Bronchial epithelial cell (primary cell): ENCODE measurements at regions not wholly inside any gene's neighbourhood (a gene's known extent, or its start where the extent isn't known, plus 50 kb on each side); places are given as distances from the start of the nearest gene placed in this dataset.

Source experiments
- DNase-seq: peaks from one replicate; pipeline ENCODE4 v3.0.0-alpha.2; 2010; ENCODE audit warnings: low read depth
- FAIRE-seq: peaks from 2 replicates; lab custom pipeline; 2011; peaks lifted over from hg19 to GRCh38; lab: Jason Lieb, UNC
- H3K27me3 ChIP-seq: 2 replicates; pipeline ENCODE4 v1.5.1; 2011; ENCODE audit warnings: low read length; ENCODE audit not compliant: control insufficient read depth, insufficient read depth
- H3K36me3 ChIP-seq: 2 replicates; pipeline ENCODE4 v1.5.1; 2011; ENCODE audit warnings: low read length; ENCODE audit not compliant: control insufficient read depth, insufficient read depth
- H3K4me3 ChIP-seq: 2 replicates; pipeline ENCODE4 v1.5.1; 2011; ENCODE audit warnings: mild to moderate bottlenecking, low read depth, low read length, control low read depth
- TF ChIP-seq, protein P1 (sequence below): IDR thresholded peaks from 2 replicates; pipeline ENCODE4 v1.5.1; 2011; ENCODE audit warnings: mild to moderate bottlenecking, moderate library complexity, low read length, control low read depth, inconsistent platforms; ENCODE audit not compliant: insufficient read depth, severe bottlenecking

DNA sequence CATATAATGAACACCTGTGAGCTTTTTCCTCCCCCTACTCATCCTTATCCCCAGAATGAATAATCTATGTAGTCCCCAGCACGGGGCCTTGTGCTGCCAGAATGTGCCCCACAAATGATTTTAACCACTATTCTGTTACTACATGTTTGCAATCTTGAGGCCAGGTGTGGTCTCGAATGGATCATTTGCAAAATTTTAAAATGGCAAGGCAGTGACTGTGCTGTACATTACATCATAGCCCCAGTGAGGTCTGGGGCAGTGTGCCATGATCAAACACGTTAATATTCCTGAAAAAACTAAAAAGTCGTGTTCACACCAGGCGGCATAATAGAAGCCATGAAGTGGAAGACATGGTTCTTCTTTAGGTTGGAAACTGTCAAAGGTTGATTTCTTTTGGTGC lies 479.9 kb upstream of the EEF2KMT start:
- Histone ChIP-seq H3K27me3 (no peaks in the 10 kb centered on the region), H3K4me3 (no peak overlapping the region), H3K36me3 (no peaks in the 10 kb centered on the region)
- TF ChIP-seq, protein P1, sequence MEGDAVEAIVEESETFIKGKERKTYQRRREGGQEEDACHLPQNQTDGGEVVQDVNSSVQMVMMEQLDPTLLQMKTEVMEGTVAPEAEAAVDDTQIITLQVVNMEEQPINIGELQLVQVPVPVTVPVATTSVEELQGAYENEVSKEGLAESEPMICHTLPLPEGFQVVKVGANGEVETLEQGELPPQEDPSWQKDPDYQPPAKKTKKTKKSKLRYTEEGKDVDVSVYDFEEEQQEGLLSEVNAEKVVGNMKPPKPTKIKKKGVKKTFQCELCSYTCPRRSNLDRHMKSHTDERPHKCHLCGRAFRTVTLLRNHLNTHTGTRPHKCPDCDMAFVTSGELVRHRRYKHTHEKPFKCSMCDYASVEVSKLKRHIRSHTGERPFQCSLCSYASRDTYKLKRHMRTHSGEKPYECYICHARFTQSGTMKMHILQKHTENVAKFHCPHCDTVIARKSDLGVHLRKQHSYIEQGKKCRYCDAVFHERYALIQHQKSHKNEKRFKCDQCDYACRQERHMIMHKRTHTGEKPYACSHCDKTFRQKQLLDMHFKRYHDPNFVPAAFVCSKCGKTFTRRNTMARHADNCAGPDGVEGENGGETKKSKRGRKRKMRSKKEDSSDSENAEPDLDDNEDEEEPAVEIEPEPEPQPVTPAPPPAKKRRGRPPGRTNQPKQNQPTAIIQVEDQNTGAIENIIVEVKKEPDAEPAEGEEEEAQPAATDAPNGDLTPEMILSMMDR: no peak
- no peak for FAIRE-seq
- DNase-seq: no peak

DNA sequence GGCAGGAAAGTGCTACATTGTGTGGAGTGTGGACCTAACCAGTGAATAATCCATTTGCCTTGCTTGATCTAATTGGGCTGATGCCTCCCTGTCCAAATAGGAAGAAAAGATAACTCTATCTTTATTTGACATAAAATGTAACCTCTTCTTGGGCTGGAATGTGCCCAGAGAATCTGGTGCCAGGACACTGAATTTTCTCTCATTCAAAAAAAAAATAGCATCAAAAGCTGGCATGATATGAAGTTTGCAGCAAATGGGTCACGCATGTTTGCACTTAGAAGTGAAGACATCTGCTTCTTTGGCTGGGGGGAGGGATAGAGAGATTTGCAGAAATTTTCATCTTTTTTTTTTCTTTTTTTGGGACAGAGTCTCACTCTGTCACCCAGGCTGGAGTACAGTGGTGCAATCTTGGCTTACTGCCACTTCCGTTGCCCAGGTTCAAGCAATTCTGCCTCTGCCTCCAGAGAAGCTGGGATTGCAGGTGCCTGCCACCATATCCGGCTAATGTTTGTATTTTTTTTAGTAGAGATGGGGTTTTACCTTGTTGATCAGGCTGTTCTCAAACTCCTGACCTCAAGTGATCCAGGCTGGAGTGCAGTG lies 478.2 kb upstream of the EEF2KMT start:
- H3K27me3 ChIP-seq: no peaks in the 10 kb centered on the region
- DNase-seq: no peak

GRCh38 chr16:5575121-5575520 lies 477.5 kb upstream of the EEF2KMT start:
- FAIRE-seq: no peak
- Histone ChIP-seq H3K4me3 (no peak overlapping the region), H3K36me3 (no peaks in the 10 kb centered on the region), H3K27me3 (no peaks in the 10 kb centered on the region)
- DNase-seq: no peak
- TF ChIP-seq, protein P1: no peak

More for the DNA sequence above, 478.2 kb upstream of the EEF2KMT start:
- TF ChIP-seq, protein P1: no peak
- Histone ChIP-seq H3K4me3 (no peak overlapping the region), H3K36me3 (no peaks in the 10 kb centered on the region)
- FAIRE-seq: no peak

- no peak for FAIRE-seq
- no peak overlapping the region for H3K4me3 ChIP-seq
- no peak for DNase-seq
- TF ChIP-seq, protein P1: no peak
- no peaks in the 10 kb centered on the region for H3K36me3 ChIP-seq
- H3K27me3 ChIP-seq: no peaks in the 10 kb centered on the region
These were observed 474.5 kb upstream of the EEF2KMT start for GRCh38 chr16:5572056-5572455.

DNA sequence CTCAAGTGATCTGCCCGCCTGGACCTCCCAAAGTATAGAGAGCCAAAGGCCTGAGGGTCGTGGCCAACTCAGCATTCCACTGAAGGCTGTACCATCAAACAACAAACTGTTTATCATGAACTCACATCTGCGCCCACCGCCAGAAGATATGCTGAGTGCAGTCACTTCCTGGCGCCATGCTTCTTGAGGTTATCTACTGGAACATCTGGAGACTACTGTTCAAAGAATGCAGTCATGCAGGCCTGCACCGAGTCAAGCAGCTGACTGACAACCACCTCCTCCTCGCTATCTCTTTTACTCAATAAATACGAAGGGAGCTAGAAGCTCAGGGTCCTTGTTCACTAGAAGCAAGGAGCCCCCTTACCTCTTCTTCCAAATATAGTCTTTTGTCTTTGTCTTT lies 473.9 kb upstream of the EEF2KMT start:
- H3K36me3 ChIP-seq: no peaks in the 10 kb centered on the region

More for the DNA sequence above, 473.9 kb upstream of the EEF2KMT start:
- H3K27me3 ChIP-seq: no peaks in the 10 kb centered on the region
- no peak for FAIRE-seq
- TF ChIP-seq, protein P1: no peak
- DNase-seq: no peak
- H3K4me3 ChIP-seq: no peak overlapping the region
